GM12878 (cell line): ENCODE measurements at regions not wholly inside any gene's neighbourhood (a gene's known extent, or its start where the extent isn't known, plus 50 kb on each side); places are given as distances from the start of the nearest gene placed in this dataset.

Experiments
- FOXK2 ChIP-seq: fragments of 450-650 bp; IDR thresholded peaks from 2 replicates; pipeline ENCODE4 v1.6.1; 2017; ENCODE audit warnings: mild to moderate bottlenecking, moderate library complexity
- RCOR1 ChIP-seq: conservative IDR thresholded peaks from 2 replicates; pipeline ENCODE4 v1.6.1; 2012; ENCODE audit warnings: low read depth, low read length, improper control_type of control experiment
- TF ChIP-seq, protein P1 (sequence below): fragments of 450-650 bp; IDR thresholded peaks from 2 replicates; pipeline ENCODE4 v1.6.1; 2017; ENCODE audit warnings: antibody characterized with exemption, mild to moderate bottlenecking, moderate library complexity

DNA sequence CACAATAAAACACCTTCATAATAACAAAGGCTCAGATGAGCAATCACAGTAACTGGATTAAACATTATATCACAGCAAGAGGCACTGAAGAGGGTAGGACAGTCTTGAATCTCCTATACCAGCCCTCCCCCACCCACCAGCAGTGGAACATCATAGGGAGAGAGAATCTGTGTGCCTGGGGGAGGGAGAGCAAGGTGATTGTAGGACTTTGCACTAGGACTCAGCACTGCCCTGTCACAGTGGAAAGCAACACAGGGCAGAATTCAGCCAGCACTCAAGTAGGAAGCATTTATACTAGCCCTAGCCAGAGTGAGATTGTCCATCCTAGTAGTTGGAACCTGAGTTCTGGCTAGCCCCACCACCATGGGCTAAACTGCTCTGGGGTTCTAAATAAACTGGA lies 400.2 kb downstream of the HAO1 start:
- no peak for TF ChIP-seq RCOR1
- TF ChIP-seq, protein P1, sequence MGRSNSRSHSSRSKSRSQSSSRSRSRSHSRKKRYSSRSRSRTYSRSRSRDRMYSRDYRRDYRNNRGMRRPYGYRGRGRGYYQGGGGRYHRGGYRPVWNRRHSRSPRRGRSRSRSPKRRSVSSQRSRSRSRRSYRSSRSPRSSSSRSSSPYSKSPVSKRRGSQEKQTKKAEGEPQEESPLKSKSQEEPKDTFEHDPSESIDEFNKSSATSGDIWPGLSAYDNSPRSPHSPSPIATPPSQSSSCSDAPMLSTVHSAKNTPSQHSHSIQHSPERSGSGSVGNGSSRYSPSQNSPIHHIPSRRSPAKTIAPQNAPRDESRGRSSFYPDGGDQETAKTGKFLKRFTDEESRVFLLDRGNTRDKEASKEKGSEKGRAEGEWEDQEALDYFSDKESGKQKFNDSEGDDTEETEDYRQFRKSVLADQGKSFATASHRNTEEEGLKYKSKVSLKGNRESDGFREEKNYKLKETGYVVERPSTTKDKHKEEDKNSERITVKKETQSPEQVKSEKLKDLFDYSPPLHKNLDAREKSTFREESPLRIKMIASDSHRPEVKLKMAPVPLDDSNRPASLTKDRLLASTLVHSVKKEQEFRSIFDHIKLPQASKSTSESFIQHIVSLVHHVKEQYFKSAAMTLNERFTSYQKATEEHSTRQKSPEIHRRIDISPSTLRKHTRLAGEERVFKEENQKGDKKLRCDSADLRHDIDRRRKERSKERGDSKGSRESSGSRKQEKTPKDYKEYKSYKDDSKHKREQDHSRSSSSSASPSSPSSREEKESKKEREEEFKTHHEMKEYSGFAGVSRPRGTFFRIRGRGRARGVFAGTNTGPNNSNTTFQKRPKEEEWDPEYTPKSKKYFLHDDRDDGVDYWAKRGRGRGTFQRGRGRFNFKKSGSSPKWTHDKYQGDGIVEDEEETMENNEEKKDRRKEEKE, result no peak
- TF ChIP-seq FOXK2, result no peak
